Keratinocyte (primary cell): ENCODE measurements at regions not wholly inside any gene's neighbourhood (a gene's known extent, or its start where the extent isn't known, plus 50 kb on each side); places are given as distances from the start of the nearest gene placed in this dataset.

Experiments
- EZH2 ChIP-seq: IDR thresholded peaks from one replicate; pipeline ENCODE4 v1.6.1; 2012; ENCODE audit warnings: inconsistent platforms, mild to moderate bottlenecking, low read length, moderate library complexity
- TF ChIP-seq, protein P1 (sequence below), 3 experiments: IDR thresholded peaks in 1 of 3; conservative IDR thresholded peaks in 1 of 3; optimal IDR thresholded peaks in 1 of 3; 2 replicates in 2 of 3; 3 replicates in 1 of 3; pipeline versions ENCODE3 to v1.5.1; 2011; ENCODE audit warnings: low read length in 3 of 3, mild to moderate bottlenecking in 3 of 3, moderate library complexity in 2 of 3, control low read depth in 1 of 3, inconsistent platforms in 1 of 3; ENCODE audit not compliant: insufficient read depth in 2 of 3; ENCODE audit errors: extremely low read depth in 1 of 3

DNA sequence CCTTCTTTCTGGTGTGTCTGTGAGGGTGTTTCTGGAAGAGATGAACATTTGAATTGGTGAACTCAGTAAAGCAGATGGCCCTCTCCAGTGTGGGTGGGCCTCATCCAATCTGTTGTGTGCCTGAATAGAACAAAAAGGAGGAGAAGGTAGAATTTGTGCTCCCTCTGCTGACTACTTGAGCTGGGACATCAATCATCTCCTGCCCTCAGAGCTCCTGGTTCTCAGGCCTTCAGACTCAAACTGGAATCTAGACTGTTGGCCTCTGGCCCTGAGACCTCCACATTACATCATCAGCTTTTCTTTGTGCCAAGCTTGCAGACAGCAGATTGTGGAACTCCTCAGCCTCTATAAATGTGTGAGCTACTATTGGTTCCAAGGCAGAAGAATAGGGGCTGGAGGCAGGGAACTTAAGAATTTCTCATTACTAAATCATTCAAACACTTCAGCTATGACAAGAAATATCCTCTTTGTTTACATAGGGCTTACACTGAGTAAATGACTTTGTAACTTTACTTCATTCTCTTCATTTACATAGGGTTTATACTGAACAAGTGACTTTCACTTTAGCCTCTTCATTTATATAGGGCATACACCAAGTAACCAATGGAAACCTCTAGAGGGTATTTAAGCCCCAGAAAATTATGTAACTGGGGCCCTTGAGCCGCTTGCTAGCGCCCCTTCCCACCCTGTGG, 86.9 kb upstream of the NWD2 start:
- TF ChIP-seq, protein P1, sequence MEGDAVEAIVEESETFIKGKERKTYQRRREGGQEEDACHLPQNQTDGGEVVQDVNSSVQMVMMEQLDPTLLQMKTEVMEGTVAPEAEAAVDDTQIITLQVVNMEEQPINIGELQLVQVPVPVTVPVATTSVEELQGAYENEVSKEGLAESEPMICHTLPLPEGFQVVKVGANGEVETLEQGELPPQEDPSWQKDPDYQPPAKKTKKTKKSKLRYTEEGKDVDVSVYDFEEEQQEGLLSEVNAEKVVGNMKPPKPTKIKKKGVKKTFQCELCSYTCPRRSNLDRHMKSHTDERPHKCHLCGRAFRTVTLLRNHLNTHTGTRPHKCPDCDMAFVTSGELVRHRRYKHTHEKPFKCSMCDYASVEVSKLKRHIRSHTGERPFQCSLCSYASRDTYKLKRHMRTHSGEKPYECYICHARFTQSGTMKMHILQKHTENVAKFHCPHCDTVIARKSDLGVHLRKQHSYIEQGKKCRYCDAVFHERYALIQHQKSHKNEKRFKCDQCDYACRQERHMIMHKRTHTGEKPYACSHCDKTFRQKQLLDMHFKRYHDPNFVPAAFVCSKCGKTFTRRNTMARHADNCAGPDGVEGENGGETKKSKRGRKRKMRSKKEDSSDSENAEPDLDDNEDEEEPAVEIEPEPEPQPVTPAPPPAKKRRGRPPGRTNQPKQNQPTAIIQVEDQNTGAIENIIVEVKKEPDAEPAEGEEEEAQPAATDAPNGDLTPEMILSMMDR (optimal IDR thresholded peaks at IDR 0.05 in 1 of 3, IDR thresholded peaks at IDR 0.05 in 1 of 3, conservative IDR thresholded peaks at IDR 0.05 in 1 of 3; ENCODE audit: extremely low read depth in 1 of 3, insufficient read depth in 2 of 3, low read length in 3 of 3) = no peak
- no peak for TF ChIP-seq EZH2
